ENCODE measurements at regions not wholly inside any gene's neighbourhood (a gene's known extent, or its start where the extent isn't known, plus 50 kb on each side); places are given as distances from the start of the nearest gene placed in this dataset.
"Not testable (repeated sequence)": the region's sequence is repeated elsewhere in the genome, so short reads cannot be mapped to it uniquely, and the experiment has no call there.

DNA sequence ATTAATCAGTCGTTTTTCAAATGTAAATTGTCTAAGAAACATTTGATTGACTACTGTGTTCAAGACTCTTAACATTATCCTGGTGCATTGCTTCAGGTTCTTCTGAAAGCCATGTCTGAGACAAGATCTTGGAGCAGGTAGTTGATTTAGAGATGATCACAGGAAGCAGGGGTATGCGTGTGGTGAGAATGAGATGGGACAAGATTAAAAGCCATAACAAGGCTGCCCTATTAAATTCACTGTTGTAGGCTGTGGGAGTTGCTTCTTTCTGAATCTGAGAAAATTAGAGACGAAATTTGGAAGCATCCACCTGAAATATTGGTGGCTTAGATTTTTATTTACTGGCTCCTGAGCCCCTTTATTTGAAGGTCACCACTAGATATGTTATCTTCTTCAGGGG, 687.4 kb upstream of the SLITRK6 start:
- Histone ChIP-seq H3K4me1 (ENCODE audit: insufficient read depth, poor library complexity, severe bottlenecking) (no peaks in the 10 kb centered on the region), H3K4me3 (ENCODE audit: severe bottlenecking) (no peak overlapping the region), H3K27ac (ENCODE audit: poor library complexity, severe bottlenecking) (no peak overlapping the region), H3K9me3 (ENCODE audit: severe bottlenecking) (no peaks in the 10 kb centered on the region), H3K27me3 (ENCODE audit: insufficient read depth, poor library complexity, severe bottlenecking) (no peaks in the 10 kb centered on the region), H3K36me3 (ENCODE audit: low read depth) (no peaks in the 10 kb centered on the region)
- DNase-seq (ENCODE audit: low spot score), result no peak
- no peak for TF ChIP-seq CTCF (IDR thresholded peaks at IDR 0.05; ENCODE audit: poor library complexity, severe bottlenecking)
- no peak for ATAC-seq (ENCODE audit: low read depth)

DNA sequence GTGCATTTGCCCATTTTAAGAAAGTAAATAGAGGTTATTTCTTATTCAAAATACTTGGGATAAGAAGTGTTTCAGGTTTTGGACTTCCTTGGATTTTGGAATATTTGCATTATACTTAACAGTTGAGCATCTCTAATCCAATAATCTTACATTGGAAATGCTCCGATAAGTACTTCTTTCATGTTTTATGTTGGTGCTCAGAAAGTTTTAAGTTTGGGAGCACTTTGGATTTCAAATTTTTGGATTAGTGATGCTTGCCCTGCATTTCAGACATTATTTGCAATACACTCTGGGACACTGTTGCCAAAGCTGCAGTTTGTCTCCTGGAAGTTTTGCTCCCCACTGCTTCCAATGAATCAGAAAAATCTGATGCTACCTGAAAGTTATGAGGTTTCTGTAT, 691.9 kb upstream of the SLITRK6 start:
- Histone ChIP-seq H3K36me3 (ENCODE audit: low read depth) (no peaks in the 10 kb centered on the region), H3K9me3 (ENCODE audit: severe bottlenecking) (no peaks in the 10 kb centered on the region), H3K4me3 (ENCODE audit: severe bottlenecking) (no peak overlapping the region), H3K27me3 (ENCODE audit: insufficient read depth, poor library complexity, severe bottlenecking) (no peaks in the 10 kb centered on the region), H3K27ac (ENCODE audit: poor library complexity, severe bottlenecking) (no peak overlapping the region), H3K4me1 (ENCODE audit: insufficient read depth, poor library complexity, severe bottlenecking) (no peaks in the 10 kb centered on the region)
- ATAC-seq (ENCODE audit: low read depth) (no peak), DNase-seq (ENCODE audit: low spot score) (no peak)
- no peak for TF ChIP-seq CTCF (IDR thresholded peaks at IDR 0.05; ENCODE audit: poor library complexity, severe bottlenecking)

GRCh38 chr13:86501931-86502330, 702.7 kb upstream of the SLITRK6 start:
- not testable (repeated sequence) for H3K9me3 ChIP-seq (ENCODE audit: severe bottlenecking); H3K4me3 ChIP-seq (ENCODE audit: severe bottlenecking); H3K4me1 ChIP-seq (ENCODE audit: insufficient read depth, poor library complexity, severe bottlenecking); H3K36me3 ChIP-seq (ENCODE audit: low read depth); ATAC-seq (ENCODE audit: low read depth); DNase-seq (ENCODE audit: low spot score); H3K27ac ChIP-seq (ENCODE audit: poor library complexity, severe bottlenecking); H3K27me3 ChIP-seq (ENCODE audit: insufficient read depth, poor library complexity, severe bottlenecking)

DNA sequence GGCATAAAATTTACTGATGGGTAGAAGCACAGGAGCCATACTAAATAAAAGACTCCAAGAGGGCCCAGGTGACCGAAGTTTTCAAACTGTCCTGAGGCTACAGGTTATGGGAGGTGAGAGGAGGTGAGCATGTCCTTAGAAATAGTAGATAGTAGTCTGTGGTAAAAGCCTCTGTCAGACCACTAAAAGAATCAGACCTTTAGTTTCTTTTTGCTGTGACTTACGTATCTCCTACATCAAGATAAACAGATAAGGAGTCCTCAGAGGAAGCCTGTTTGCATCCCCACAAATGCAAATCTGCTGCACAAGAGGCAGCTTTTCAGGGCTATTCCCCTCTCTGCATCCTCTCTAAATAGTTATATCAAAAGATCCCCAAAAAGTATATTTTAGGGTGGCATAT, 711.6 kb upstream of the SLITRK6 start:
- DNase-seq (ENCODE audit: low spot score) (no peak), ATAC-seq (ENCODE audit: low read depth) (no peak)
- H3K4me3 ChIP-seq (ENCODE audit: severe bottlenecking), result no peak overlapping the region
- no peaks in the 10 kb centered on the region for H3K27me3 ChIP-seq (ENCODE audit: insufficient read depth, poor library complexity, severe bottlenecking)
- no peaks in the 10 kb centered on the region for H3K4me1 ChIP-seq (ENCODE audit: insufficient read depth, poor library complexity, severe bottlenecking)
- TF ChIP-seq CTCF (IDR thresholded peaks at IDR 0.05; ENCODE audit: poor library complexity, severe bottlenecking), result no peak
- H3K9me3 ChIP-seq (ENCODE audit: severe bottlenecking), result no peaks in the 10 kb centered on the region
- H3K36me3 ChIP-seq (ENCODE audit: low read depth), result no peaks in the 10 kb centered on the region
- H3K27ac ChIP-seq (ENCODE audit: poor library complexity, severe bottlenecking), result no peak overlapping the region

DNA sequence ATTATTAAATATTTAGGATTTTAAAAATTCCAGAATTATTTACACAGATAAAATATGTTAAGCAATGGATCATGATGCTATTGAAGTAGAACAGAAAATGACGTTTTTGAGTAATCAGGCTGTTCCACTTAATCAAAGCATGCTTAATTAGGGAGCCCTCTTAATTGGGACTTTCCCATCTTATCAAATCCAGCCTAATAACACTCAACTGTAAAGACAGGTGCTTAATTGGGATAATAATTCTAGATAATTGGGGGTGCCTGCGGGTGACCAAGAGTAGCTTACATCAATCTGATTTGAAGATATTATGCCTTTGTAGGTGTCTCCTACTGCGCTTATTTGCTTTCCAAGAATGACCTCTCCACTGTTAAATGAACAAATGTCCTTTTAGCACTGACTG, 742.2 kb upstream of the SLITRK6 start:
- Histone ChIP-seq H3K36me3 (ENCODE audit: low read depth) (no peaks in the 10 kb centered on the region), H3K4me1 (ENCODE audit: insufficient read depth, poor library complexity, severe bottlenecking) (no peaks in the 10 kb centered on the region), H3K27me3 (ENCODE audit: insufficient read depth, poor library complexity, severe bottlenecking) (no peaks in the 10 kb centered on the region), H3K27ac (ENCODE audit: poor library complexity, severe bottlenecking) (no peak overlapping the region), H3K9me3 (ENCODE audit: severe bottlenecking) (no peaks in the 10 kb centered on the region), H3K4me3 (ENCODE audit: severe bottlenecking) (no peak overlapping the region)
- no peak for ATAC-seq (ENCODE audit: low read depth)
- no peak for DNase-seq (ENCODE audit: low spot score)
- TF ChIP-seq CTCF (IDR thresholded peaks at IDR 0.05; ENCODE audit: poor library complexity, severe bottlenecking), result no peak
